PFSK-1 (cell line): ENCODE measurements at regions not wholly inside any gene's neighbourhood (a gene's known extent, or its start where the extent isn't known, plus 50 kb on each side); places are given as distances from the start of the nearest gene placed in this dataset.

ENCODE experiments used
- FOXP2 ChIP-seq: optimal IDR thresholded peaks from 2 replicates; pipeline ENCODE3; 2011; ENCODE audit warnings: borderline replicate concordance, control low read depth, inconsistent platforms; ENCODE audit not compliant: insufficient read depth; ENCODE audit errors: extremely low read length, extremely low read depth
- POLR2AphosphoS5 ChIP-seq: IDR thresholded peaks from 2 replicates; pipeline ENCODE4 v1.6.1; 2012; ENCODE audit warnings: low read depth, mild to moderate bottlenecking, control low read depth, low read length, moderate library complexity
- REST ChIP-seq, 2 experiments: IDR thresholded peaks; 2 replicates each; pipeline versions ENCODE4 v1.6.1 to v1.8.0; 2011 to 2012; ENCODE audit warnings: low read depth in 2 of 2, low read length in 2 of 2, control low read depth in 1 of 2, inconsistent platforms in 1 of 2, mild to moderate bottlenecking in 1 of 2, moderate library complexity in 1 of 2; ENCODE audit not compliant: insufficient read depth in 1 of 2
- SIN3A ChIP-seq: IDR thresholded peaks from 2 replicates; pipeline ENCODE4 v1.6.1; 2012; ENCODE audit warnings: mild to moderate bottlenecking, low read length, moderate library complexity, borderline replicate concordance; ENCODE audit not compliant: insufficient read depth
- TAF1 ChIP-seq: IDR thresholded peaks from 2 replicates; pipeline ENCODE4 v1.6.1; 2012; ENCODE audit warnings: low read length, control low read depth, borderline replicate concordance; ENCODE audit not compliant: insufficient read depth

- TF ChIP-seq POLR2AphosphoS5 (no peak), REST (IDR thresholded peaks at IDR 0.05; ENCODE audit: insufficient read depth in 1 of 2, low read depth in 2 of 2, low read length in 2 of 2) (no peak), SIN3A (no peak), TAF1 (no peak), FOXP2 (no peak)
Measured at GRCh38 chr2:100667801-100668200, 105.0 kb downstream of the PDCL3 start.
